ENCODE measurements at regions not wholly inside any gene's neighbourhood (a gene's known extent, or its start where the extent isn't known, plus 50 kb on each side); places are given as distances from the start of the nearest gene placed in this dataset.

- DNase-seq (ENCODE audit: low spot score), result no peak
Measured at GRCh38 chr7:340979-341694, 51.2 kb downstream of the FOXL3 start.

- no peak for DNase-seq (ENCODE audit: low spot score)
Measured at GRCh38 chr7:341841-342638, 52.1 kb downstream of the FOXL3 start.

GRCh38 chr7:342681-343216 is 52.8 kb downstream of the FOXL3 start:
- no peak for DNase-seq (ENCODE audit: low spot score)

GRCh38 chr7:343227-343822 is 53.4 kb downstream of the FOXL3 start:
- DNase-seq (ENCODE audit: low spot score), result no peak

DNA sequence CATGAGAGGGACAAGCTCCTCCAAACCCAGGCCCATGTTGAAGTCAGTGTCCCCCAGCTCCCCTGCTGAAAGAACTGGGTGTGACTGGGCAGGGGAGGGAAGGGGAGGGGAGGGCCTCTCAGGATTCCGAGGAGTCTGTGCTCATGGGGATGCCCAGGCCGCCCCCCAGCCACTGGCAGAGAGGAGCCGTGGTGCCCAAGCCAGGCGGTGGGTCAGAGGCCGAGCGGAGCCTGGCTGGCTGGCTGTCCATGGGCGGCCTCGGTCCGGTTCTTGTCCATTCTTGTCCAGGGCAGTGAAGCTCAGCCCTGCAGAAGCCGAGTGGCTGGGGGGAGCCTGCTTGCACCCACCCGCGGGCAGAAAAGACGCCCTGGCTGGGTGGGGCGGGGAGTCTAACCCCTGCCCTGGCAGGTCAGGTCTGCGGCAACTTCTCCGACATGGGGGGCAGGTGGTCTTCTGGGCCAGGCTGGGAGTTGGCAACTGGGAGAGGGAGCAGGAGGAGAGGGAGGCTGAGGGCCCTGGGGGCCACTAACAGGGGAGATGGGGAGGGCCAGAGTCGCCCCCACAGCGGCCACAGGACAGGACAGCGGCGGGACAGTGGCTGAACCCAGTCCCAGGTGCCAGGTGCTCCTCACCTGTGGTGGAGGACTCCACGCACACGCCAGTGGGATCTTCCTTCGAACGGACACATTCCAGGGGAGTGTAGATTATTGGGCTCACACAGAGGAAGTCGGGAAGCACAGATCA is 54.1 kb downstream of the FOXL3 start:
- no peak for DNase-seq (ENCODE audit: low spot score)

- no peak for DNase-seq (ENCODE audit: low spot score)
Measured at GRCh38 chr7:344608-344994, 54.6 kb downstream of the FOXL3 start.

DNA sequence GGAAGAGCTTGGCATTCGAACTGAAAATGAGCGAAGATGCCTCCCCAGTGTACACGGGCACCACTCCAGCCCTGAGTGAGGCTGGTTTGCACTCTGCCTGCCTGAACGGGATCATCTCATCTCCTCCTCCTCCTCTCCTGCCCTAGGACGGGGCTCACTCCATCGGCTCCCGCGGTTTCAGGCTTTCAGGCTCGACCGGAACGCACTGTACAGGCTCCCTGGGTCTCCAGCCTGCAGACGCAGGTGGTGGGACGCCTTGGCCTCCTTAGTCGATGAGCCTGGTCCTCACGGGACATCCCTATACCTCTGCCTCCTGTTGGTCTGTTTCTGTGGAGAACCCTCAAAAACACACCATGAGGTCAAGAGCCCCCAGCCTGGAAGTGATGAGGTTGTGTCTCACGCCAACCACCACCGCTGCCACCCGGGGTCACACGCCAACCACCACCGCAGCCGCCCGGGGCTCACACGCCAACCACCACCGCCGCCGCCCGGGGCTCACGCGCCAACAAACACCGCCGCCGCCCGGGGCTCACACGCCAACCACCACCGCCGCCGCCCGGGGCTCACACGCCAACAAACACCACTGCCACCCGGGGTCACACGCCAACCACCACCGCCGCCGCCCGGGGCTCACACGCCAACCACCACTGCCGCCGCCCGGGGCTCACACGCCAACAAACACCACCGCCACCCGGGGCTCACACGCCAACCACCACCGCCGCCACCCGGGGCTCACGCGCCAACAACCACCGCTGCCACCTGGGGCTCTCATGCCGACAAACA is 56.3 kb downstream of the FOXL3 start:
- no peak for DNase-seq (ENCODE audit: low spot score)

GRCh38 chr7:347001-347590 is 57.1 kb downstream of the FOXL3 start:
- no peak for DNase-seq (ENCODE audit: low spot score)

GRCh38 chr7:347644-348479 is 57.9 kb downstream of the FOXL3 start:
- DNase-seq (ENCODE audit: low spot score), result no peak

DNA sequence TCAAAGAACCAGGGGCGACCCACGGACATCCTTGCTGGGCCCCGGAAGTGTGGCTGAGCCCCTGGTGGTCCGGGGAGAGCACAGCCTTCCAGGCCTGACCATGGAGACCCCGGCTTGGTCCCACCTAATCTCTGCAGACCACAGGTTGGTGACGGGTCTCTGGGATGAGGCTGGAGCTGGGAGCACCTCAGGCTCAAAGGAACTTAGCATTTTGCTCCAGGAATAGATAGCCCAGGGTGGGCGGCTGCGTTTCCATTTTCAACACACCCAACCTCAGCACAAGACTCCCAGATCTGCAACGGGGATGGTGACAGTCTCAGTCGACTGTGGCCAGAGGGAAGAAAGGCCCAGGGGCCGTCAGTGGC is 58.5 kb downstream of the FOXL3 start:
- DNase-seq (ENCODE audit: low spot score), result no peak

- no peak for DNase-seq (ENCODE audit: low spot score)
Measured at GRCh38 chr7:348962-349743, 59.2 kb downstream of the FOXL3 start.

GRCh38 chr7:351256-351655 is 61.3 kb downstream of the FOXL3 start:
- no peak for DNase-seq (ENCODE audit: low spot score)

- DNase-seq (ENCODE audit: low spot score), result no peak
Measured at GRCh38 chr7:351681-352480, 61.9 kb downstream of the FOXL3 start.

DNA sequence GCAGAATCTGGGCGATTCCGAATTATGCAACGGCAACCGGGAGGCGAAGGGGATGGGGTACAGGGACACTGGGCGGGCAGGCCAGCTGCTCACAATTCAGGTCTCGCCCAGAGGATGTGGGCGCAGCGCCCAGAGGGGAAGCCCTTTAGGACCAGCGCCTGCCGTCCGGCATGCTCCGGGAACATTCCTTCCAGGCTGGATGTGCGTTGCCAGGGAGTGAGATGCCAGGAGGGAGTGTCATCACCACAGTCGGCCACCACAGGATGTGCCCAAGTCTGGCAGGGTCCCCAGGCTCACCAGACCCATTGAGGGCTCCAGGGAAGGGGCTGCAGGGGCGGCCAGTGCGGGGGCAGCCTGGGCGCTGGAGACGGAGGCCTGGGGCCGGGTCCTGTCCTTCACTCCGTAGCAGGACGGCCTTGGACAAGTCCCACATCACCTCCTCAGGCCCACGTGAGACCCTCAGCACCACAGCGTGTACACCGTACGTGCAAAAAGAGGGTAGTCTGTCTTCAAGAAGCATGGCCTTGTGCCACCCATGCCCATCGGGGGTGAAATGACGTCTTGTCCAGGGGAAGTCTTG is 63.9 kb downstream of the FOXL3 start:
- peak; percentile 89 for DNase-seq (ENCODE audit: low spot score)

DNA sequence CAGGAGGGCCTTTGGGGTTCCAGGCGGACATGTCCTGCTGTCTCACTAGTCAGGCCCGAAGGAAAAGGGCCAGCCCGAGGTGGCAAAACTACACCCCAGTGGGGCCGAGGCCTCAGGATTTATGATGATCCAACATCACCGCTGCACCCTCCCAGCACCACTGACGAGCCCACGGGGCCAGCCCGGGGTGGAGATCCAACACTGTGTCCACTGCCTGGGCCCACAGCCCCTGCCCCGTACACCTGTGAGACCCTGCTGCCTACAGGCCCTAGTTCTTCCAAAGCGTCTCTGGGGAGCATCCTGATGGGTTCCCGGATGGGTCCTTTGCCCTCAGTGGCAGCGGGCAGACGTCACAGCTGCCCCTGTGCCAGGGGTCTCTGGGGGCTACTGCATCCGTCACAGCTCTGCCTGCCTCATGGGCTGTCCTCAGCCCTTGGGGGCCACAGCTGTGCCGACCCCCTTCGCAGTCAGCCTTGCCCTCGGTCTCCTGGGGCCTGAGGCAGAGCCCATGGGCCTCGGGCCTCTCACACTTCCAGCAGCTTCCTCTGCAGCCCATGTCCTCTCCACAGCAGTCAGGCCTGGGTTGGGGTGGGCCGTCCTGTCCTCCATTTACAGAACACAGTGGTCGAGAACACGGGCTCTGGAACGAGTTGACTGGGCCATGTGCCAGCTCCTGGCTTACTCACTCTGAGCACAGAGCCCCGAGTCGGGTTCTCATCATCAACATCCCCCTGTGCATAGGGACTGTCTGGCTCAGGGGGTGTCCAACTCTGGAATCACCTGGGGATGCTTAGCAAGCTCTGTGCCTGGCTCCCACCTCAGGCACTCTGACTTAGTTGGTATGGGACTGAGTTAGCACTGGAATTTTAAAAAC is 64.9 kb downstream of the FOXL3 start:
- no peak for DNase-seq (ENCODE audit: low spot score)

DNA sequence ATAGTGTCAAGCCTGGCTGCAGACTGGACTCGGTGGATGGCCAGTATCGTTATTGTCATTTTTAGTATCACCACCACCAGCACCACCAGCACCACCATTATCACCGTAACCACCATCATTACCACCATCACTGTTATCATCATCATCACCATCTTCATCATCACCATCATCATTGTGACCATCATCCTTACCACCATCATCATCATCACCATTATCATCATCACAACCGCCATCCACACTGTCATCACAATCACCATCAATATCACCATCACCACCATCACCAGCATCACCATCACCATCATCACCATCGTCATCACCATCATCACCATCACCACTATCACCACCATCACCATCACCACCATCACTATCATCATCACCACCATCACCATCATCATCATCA is 65.6 kb downstream of the FOXL3 start:
- DNase-seq (ENCODE audit: low spot score), result no peak

DNA sequence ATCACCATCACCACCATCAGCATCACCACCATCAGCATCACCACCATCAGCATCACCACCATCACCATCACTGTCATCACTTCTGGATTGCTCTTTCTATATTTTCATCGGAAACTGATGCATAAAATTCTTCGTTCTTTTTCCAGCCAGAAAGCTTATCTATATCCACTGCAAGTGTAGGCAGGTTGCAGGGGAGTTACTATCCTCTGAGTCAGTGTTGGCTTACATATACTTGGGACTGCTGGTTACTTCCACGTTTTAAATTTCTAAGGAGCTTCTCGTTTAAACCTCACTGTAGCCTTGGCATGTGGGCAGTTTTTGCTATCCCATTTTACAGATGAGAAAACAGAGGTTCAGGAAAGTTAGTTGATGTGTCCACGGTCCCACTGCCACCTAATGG is 66.1 kb downstream of the FOXL3 start:
- no peak for DNase-seq (ENCODE audit: low spot score)
